Dermis blood vessel endothelial cell (primary cell): ENCODE measurements at regions not wholly inside any gene's neighbourhood (a gene's known extent, or its start where the extent isn't known, plus 50 kb on each side); places are given as distances from the start of the nearest gene placed in this dataset.
"Not testable (repeated sequence)": the region's sequence is repeated elsewhere in the genome, so short reads cannot be mapped to it uniquely, and the experiment has no call there.

Experiments used
- DNase-seq: peaks from one replicate; pipeline ENCODE4 v3.0.0; 2010

DNA sequence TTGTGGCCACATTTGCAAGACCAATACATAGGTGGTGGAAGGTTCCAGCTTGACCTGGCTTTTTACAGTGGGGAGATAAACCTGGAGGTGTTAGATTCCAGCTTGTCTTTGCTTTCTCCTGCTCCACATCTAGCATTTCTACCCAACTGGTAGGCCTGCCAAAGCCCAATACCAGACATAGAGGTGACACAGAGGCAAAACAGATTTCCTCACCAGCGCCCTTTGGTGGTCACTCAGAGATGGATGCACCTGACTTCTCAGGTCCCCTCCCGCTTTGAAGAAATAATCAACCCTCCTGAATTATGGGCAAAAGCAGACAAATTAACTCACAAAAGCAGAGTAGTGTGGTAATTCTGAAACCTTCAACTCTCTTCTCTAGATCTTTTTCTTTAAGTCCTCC lies 1356.2 kb downstream of the FAM181B start:
- no peak for DNase-seq

DNA sequence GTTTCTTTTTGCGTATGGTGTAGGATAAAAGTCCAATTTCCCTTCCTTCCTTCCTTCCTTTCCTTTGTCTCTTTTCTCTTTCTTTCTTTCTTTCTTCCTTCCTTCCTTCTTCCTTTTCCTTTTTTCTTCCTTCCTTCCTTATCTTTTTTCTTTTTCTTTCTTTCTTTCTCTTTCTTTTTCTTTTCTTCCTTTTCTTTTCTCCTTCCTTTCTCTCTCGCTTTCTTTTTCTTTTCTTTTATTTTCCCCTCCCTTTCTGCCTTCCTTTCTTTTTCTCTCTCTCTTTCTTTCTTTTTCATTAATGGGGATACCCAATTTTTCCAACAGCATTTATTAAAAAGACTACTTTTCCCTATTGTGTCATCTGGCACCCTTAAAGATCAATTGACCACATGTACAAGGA lies 1359.7 kb downstream of the FAM181B start:
- DNase-seq: no peak

DNA sequence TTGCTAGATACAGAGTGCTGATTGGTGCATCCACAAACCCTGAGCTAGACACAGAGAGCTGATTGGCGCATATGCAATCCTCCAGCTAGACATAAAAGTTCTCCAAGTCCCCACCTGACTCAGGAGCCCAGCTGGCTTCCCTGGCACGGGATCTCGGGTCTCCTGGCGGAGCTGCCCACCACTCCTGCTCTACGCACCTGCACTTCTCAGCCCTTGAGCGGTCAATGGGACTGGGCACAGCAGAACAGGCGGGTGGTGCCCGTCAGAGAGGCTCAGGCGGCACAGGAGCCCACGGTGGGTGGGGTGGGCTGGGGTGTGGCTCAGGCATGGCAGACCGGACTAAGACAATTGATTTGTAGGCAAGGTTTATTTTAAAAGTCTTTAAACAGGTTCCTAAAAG lies 1365.5 kb downstream of the FAM181B start:
- no peak for DNase-seq

- DNase-seq: no peak
Measured at GRCh38 chr11:81365496-81365895, 1368.2 kb downstream of the FAM181B start.

- DNase-seq: no peak
Measured at GRCh38 chr11:81359476-81359875, 1374.2 kb downstream of the FAM181B start.

- DNase-seq: no peak
Measured at GRCh38 chr11:81345609-81346008, 1388.1 kb downstream of the FAM181B start.

DNA sequence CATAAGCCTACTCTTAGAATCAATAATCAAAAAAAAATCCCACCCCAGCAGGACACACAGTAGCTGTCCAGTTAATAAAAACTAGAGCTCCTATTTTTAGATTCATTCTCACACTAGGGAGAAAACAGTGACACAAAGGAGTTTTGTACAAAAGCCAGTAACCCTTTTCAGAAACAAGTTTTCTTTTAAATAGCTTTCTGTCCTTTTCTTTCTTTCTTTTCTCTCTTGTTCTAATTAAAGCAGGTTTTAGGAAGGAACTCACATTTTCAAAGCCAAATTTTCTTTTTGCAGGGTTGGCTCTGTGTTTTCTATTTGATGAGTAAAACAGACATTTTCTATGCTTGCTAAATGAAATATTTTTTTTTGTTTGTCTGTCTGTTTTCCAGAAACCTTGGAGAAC lies 1390.7 kb downstream of the FAM181B start:
- no peak for DNase-seq

DNA sequence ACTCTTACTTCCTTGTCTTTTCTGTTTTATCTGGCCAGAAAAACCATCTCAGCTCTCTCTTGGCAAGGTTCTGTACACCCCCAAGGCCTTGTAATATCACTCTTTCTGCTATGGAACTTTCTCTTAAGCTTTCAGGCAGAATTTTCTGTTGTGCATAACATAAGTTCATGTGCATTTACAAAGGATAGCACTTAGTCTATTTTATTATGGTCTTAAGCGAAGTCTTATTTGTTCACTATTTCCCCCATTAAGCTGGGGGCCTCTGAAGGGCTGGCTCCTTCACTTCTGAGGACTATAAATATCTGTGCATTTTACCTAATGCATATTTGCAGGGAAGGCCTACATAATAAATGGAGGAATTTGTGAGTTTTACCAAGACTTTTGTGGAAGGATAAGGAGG lies 1393.4 kb downstream of the FAM181B start:
- DNase-seq: no peak

DNA sequence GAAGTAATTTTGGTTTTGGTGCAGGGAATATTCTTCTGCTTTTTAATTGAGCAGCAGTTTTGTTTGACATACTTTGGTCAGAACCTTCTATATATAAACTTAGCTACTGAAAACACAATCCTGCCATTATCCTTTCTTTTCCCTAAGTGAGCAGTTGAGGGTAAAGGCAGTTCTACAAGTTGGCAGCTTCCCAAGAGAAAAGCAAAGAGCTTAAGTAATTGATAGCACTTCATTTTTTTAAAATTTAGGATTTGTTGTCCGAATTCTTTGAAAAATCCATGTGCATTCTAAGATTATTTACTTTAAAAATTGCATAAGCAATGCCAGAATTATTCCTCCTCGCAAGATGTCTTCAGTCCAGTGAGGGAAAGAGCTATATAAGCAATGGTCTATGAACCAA lies 1394.1 kb downstream of the FAM181B start:
- DNase-seq: no peak

GRCh38 chr11:81337756-81338155 lies 1395.9 kb downstream of the FAM181B start:
- DNase-seq: no peak

GRCh38 chr11:81332276-81332675 lies 1401.4 kb downstream of the FAM181B start:
- no peak for DNase-seq

DNA sequence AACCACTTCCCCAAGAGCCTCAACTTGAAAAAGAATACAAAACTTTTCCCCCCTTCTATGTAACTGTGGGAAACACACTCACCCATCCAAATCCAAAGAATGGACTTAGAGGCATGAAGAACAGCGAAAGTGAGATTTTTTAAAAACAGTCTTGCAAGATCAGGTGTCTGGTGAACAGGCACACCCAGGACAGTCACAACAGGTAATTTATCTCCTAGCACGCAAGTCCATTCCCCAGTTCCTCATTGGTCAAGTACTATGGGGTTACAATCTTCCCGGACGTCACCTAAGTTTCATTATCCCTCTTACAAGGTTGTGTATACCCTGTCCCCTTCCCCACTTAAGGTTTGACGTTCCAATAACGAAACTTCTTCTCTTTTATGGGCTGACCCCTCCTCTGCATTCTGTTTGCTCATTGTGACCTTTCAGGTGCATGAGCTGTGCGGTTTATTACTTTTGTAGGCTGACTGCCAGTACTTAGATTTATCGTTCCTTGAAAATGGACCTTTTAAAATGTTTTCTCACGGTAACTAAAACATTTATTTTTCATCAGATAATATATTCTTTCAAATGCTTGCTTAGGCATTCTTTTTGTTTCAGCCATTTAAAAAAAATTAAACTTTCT lies 1401.9 kb downstream of the FAM181B start:
- no peak for DNase-seq

DNA sequence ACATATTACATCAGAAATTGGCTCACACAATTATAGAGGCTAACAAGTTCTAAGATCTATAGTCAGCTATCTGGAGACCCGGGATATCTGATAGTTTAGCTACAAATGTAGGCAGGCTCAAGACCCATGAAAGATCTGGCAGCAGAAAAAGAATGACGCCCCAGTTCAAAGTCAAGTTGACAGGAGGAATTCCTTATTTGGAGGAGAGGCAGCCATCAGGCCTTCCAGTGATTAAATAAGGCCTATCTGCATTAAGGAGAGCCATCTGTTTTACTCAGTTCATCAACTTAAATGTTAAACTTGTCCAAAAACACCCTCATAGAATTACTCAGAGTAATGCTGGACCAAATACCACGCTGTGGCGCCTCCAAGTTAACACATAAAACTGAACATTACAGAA lies 1402.6 kb downstream of the FAM181B start:
- DNase-seq: no peak

DNA sequence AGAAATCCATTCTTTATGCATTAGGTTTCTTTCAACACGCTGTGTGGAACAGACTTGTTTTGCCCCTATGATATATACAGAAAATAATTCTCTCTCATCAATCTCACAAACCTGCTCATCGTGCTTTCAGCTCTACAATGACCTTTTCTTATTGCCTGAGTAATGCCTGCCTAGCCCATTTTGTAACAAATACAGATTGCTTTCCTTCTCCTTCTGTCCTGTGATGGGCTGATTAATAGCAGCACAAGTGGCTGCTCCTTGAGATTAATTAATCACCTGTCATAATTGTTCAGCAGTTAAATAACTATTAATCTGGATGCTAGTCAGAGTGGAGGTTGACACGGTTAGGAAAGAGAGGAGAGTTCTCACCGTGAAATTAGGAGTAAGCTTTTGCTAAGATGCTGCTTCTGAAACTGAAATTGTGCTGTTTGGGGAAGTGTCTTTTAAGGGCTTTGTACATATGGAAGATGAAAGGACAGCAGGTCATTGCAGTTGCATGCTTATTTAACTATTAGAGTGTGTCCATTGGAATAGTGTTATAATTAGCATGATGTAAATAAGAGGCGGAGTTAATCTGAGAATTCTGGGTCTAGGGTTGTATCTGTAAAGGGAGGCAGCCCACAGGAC lies 1430.5 kb downstream of the FAM181B start:
- DNase-seq: no peak

GRCh38 chr11:81301166-81301830 lies 1432.4 kb downstream of the FAM181B start:
- DNase-seq: no peak

DNA sequence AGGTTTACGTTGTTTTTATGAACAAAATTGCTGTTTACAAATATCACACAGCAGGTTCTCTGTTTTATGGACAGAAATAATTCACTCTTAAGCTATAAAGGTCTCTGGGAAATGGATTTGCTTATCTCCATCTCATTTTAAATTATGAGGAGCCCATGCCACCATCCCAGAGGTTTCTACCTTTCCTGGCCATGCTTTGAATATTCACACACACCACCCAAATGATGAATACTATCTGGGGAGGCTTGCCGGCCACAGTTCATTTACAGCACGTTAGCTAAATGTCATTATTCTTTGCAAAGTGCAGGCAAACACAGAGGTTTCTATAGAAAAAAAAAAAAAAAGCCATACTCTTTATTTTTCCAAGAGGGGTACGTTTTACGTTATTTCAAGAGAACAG lies 1446.7 kb downstream of the FAM181B start:
- no peak for DNase-seq

- no peak for DNase-seq
Measured at GRCh38 chr11:81286550-81286949, 1447.1 kb downstream of the FAM181B start.

- DNase-seq: not testable (repeated sequence)
Measured at GRCh38 chr11:81280228-81280627, 1453.4 kb downstream of the FAM181B start.

- DNase-seq: no peak
Measured at GRCh38 chr11:81278991-81279390, 1454.7 kb downstream of the FAM181B start.

DNA sequence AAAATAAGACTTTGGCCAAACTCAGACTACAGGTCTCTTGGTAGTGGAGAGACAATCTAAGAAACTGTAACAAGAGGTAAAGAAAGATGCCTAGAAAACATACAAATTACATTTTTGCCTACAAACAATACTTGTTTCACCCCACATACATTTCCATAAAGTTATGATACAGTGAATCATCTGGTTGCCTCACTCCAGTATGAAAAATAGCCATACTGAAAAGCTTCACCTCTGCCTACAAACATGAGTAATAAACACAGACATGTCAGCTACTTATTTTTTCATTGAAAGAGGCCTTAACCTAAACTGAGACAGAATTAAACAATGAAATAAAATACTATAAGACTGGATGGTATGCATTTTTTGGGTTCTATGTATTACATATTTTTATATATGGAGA lies 1463.0 kb downstream of the FAM181B start:
- no peak for DNase-seq

DNA sequence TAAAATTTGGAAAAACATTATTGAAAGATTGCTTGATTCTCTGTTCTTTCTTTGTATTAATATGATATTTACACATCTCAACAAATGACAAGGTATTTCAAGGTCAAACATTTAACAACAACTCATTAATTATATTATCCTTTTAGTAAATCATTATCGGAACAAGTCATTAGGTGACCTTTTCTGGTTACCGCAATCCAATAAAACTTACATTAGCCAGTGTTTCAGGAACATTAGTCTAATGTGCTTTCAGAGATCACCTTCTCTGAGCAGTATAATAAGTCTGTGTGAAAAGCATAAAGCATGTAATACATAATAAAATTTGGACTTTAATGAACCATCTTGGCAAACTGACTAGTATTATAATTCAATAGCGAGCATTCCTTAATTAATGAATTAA lies 1466.4 kb downstream of the FAM181B start:
- DNase-seq: no peak

DNA sequence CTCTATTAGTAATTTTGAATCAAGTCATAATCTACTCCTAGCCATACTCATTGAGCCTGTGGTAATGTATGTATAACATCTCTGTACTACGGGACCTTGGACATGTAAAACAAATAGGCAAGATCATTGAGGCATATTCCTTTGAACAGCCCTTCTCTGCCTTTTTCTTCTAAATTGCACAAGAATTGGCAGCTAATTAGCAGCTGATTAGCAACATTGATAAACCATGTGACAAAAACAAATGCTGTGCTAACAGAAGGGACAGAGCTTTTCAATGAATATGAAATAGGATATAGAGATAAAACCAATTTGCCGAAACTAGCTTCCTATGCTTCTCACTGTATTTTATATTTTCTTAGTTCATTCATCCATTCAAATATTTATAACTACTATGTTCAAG lies 1474.2 kb downstream of the FAM181B start:
- DNase-seq: no peak

GRCh38 chr11:81255895-81256294 lies 1477.8 kb downstream of the FAM181B start:
- DNase-seq: no peak

DNA sequence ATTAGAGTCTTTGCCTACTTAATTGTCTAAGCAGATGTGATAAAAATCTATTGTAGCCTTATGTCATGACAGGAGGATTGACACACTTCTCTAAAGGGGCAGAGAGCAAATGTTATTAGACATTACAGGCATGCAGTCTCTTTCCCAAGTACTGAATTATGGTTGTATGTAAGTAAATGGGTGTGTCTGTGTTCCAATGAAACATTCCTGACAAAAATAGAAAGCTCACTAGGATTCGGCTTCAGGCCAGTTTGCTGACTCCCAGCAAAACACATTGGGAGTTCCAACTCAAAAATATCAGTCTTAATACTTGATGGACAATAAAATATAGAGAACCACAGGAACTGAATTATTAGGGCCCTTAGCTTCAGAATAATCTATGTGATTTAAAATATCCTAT lies 1480.4 kb downstream of the FAM181B start:
- DNase-seq: no peak
